SK-N-SH treated with all-trans-retinoic acid at 6 μM for 48 hours (cell line): ENCODE measurements at regions not wholly inside any gene's neighbourhood (a gene's known extent, or its start where the extent isn't known, plus 50 kb on each side); places are given as distances from the start of the nearest gene placed in this dataset.

ENCODE experiments used
- CREB5 ChIP-seq: fragments of 250-450 bp; sonication (Bioruptor Pico); IDR thresholded peaks from 2 replicates; pipeline ENCODE4 v1.5.1; 2020; ENCODE audit warnings: low read depth, mild to moderate bottlenecking, moderate library complexity
- POU6F1 ChIP-seq: fragments of 250-450 bp; sonication (Bioruptor Pico); IDR thresholded peaks from 2 replicates; pipeline ENCODE4 v1.8.0; 2021; ENCODE audit warnings: low read depth, mild to moderate bottlenecking, moderate library complexity, borderline replicate concordance
- PPARA ChIP-seq: fragments of 250-450 bp; sonication (Bioruptor Pico); IDR thresholded peaks from 2 replicates; pipeline ENCODE4 v1.5.0; 2020; ENCODE audit warnings: mild to moderate bottlenecking, borderline replicate concordance
- RARB ChIP-seq: fragments of 250-450 bp; sonication (Bioruptor Pico); IDR thresholded peaks from 2 replicates; pipeline ENCODE4 v1.8.0; 2021; ENCODE audit warnings: mild to moderate bottlenecking, moderate library complexity
- SNAI2 ChIP-seq: fragments of 250-450 bp; sonication (Bioruptor Pico); IDR thresholded peaks from 2 replicates; pipeline ENCODE4 v1.5.0; 2020; ENCODE audit warnings: mild to moderate bottlenecking, moderate library complexity
- TCF4 ChIP-seq: fragments of 250-450 bp; sonication (Bioruptor Pico); IDR thresholded peaks from 2 replicates; pipeline ENCODE4 v1.8.0; 2021; ENCODE audit warnings: mild to moderate bottlenecking, moderate library complexity, borderline replicate concordance
- ZFP3 ChIP-seq: fragments of 250-450 bp; sonication (Bioruptor Pico); IDR thresholded peaks from 2 replicates; pipeline ENCODE4 v1.5.0; 2020; ENCODE audit warnings: mild to moderate bottlenecking, moderate library complexity
- ZFP30 ChIP-seq: fragments of 450-650 bp; formaldehyde crosslinking; IDR thresholded peaks from 2 replicates; pipeline ENCODE4 v1.5.0; 2022; ENCODE audit warnings: mild to moderate bottlenecking, moderate library complexity
- TF ChIP-seq, protein P1 (sequence below): fragments of 250-450 bp; sonication (Bioruptor Pico); IDR thresholded peaks from 2 replicates; pipeline ENCODE4 v1.8.0; 2020; ENCODE audit warnings: mild to moderate bottlenecking, moderate library complexity, borderline replicate concordance

DNA sequence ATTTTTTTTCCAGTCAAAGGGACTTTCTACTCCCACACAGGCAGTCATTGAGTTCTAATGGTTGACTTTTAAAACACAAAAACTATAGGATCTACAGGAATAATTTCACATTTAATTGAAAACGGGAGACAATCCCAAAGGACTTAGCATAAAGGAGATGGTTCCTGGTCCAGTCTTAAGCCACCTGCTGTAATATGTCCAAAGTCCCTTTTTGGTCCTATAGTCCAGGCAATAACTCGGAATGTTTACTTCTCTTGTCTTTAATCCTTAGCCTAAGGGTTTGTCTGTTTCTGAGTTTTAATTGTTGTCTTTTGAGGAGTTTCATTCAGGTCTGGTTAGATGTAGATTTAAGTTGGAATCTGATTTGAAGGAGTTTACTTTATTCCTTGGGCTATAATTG, 184.9 kb downstream of the BAMBI start:
- TF ChIP-seq ZFP3 (CRISPR knock-in tag): no peak
- TF ChIP-seq ZFP30: no peak
- TF ChIP-seq RARB (CRISPR knock-in tag): no peak
- TF ChIP-seq CREB5 (CRISPR knock-in tag): no peak
- TF ChIP-seq SNAI2 (CRISPR knock-in tag): no peak
- no peak for TF ChIP-seq POU6F1 (CRISPR knock-in tag)
- TF ChIP-seq, protein P1, sequence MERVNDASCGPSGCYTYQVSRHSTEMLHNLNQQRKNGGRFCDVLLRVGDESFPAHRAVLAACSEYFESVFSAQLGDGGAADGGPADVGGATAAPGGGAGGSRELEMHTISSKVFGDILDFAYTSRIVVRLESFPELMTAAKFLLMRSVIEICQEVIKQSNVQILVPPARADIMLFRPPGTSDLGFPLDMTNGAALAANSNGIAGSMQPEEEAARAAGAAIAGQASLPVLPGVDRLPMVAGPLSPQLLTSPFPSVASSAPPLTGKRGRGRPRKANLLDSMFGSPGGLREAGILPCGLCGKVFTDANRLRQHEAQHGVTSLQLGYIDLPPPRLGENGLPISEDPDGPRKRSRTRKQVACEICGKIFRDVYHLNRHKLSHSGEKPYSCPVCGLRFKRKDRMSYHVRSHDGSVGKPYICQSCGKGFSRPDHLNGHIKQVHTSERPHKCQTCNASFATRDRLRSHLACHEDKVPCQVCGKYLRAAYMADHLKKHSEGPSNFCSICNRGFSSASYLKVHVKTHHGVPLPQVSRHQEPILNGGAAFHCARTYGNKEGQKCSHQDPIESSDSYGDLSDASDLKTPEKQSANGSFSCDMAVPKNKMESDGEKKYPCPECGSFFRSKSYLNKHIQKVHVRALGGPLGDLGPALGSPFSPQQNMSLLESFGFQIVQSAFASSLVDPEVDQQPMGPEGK (CRISPR knock-in tag): no peak
- TF ChIP-seq TCF4 (CRISPR knock-in tag): no peak
- TF ChIP-seq PPARA: no peak
